Activated CD4-positive, alpha-beta T cell treated with anti-CD3 and anti-CD28 coated beads, Interleukin-2, amount 10 ng/mL, durations not matched to agents 7 days and 5 days (primary cell): ENCODE measurements at regions not wholly inside any gene's neighbourhood (a gene's known extent, or its start where the extent isn't known, plus 50 kb on each side); places are given as distances from the start of the nearest gene placed in this dataset.
"Not testable (repeated sequence)": the region's sequence is repeated elsewhere in the genome, so short reads cannot be mapped to it uniquely, and the experiment has no call there.

Experiments
- CTCF ChIA-PET: fragments of 350-600 bp; sonication (Branson Sonifier 250); formaldehyde crosslinking; loops from one replicate; lab custom pipeline; 2021; ENCODE audit warnings: antibody characterized with exemption; lab: Charles Lee
- POLR2A ChIA-PET: fragments of 350-600 bp; sonication (Branson Sonifier 250); formaldehyde crosslinking; loops from one replicate; lab custom pipeline; 2021; ENCODE audit warnings: antibody characterized with exemption; lab: Charles Lee
- DNase-seq: peaks from one replicate; pipeline ENCODE4 v3.0.0-alpha.2; 2020
- H3K27ac Mint-ChIP-seq: one replicate; pipeline ENCODE4 v1.8.0; 2021; ENCODE audit warnings: mild to moderate bottlenecking, moderate library complexity, mixed read lengths
- H3K27me3 Mint-ChIP-seq: one replicate; pipeline ENCODE4 v1.8.0; 2021; ENCODE audit warnings: mixed read lengths
- H3K36me3 Mint-ChIP-seq: one replicate; pipeline ENCODE4 v1.8.0; 2021; ENCODE audit warnings: low read depth, mixed read lengths
- H3K4me1 Mint-ChIP-seq: one replicate; pipeline ENCODE4 v1.8.0; 2021; ENCODE audit warnings: mixed read lengths
- H3K4me3 Mint-ChIP-seq: one replicate; pipeline ENCODE4 v1.8.0; 2021; ENCODE audit warnings: mild to moderate bottlenecking, moderate library complexity, mixed read lengths
- H3K9me3 Mint-ChIP-seq: one replicate; pipeline ENCODE4 v1.8.0; 2021; ENCODE audit warnings: mixed read lengths

GRCh38 chr5:82734347-82734746, 342.8 kb downstream of the TMEM167A start:
- DNase-seq, result no peak
- Mint-ChIP-seq H3K4me3 (no peak overlapping the region), H3K36me3 (no peaks in the 10 kb centered on the region), H3K27ac (no peak overlapping the region), H3K9me3 (no peaks in the 10 kb centered on the region), H3K27me3 (no peaks in the 10 kb centered on the region), H3K4me1 (peaks cover 1% of the 10 kb centered on the region)
- CTCF ChIA-PET, result no interaction called here
- POLR2A ChIA-PET, result no interaction called here

DNA sequence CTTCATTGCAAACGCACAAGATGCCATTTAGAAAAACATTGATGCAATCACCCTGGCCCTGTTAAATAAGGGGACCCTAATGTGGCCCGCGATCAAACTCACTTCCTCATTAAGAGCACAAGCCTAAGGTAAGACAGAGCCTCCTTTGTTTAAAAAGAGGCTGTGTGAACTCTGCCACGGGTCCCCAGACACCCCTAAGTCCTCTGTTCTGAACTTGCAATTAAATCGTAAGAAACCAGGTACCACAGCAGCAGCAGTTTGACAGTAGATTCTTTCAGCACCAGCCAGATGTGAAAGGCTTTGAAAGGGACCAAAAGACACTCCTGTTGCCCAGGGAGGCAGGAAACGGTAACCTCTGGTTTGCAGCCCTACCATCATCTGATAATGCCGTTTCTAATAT, 346.3 kb downstream of the TMEM167A start:
- no peaks in the 10 kb centered on the region for H3K27me3 Mint-ChIP-seq
- ChIA-PET CTCF (no interaction called here), POLR2A (no interaction called here)
- H3K4me3 Mint-ChIP-seq, result no peak overlapping the region
- peaks cover 1% of the 10 kb centered on the region for H3K4me1 Mint-ChIP-seq
- H3K9me3 Mint-ChIP-seq, result peaks cover 3% of the 10 kb centered on the region
- DNase-seq, result no peak
- H3K36me3 Mint-ChIP-seq, result no peaks in the 10 kb centered on the region
- H3K27ac Mint-ChIP-seq, result no peak overlapping the region

GRCh38 chr5:82728926-82729702, 348.1 kb downstream of the TMEM167A start:
- no peak for DNase-seq
- Mint-ChIP-seq H3K27ac (no peak overlapping the region), H3K27me3 (no peaks in the 10 kb centered on the region), H3K4me1 (no peaks in the 10 kb centered on the region), H3K9me3 (peaks cover 5% of the 10 kb centered on the region), H3K4me3 (no peak overlapping the region), H3K36me3 (no peaks in the 10 kb centered on the region)
- POLR2A ChIA-PET, result interaction anchor here (0.6 kb wide), 1 partner anchor 19 kb away, joined by 5 read pairs; no protein-coding TSS in a partner anchor
- CTCF ChIA-PET, result no interaction called here

GRCh38 chr5:82723168-82723567, 354.0 kb downstream of the TMEM167A start:
- no peaks in the 10 kb centered on the region for H3K36me3 Mint-ChIP-seq
- no peak for DNase-seq
- CTCF ChIA-PET, result no interaction called here
- no peak overlapping the region for H3K4me3 Mint-ChIP-seq
- no peak overlapping the region for H3K27ac Mint-ChIP-seq
- peaks cover 1% of the 10 kb centered on the region for H3K4me1 Mint-ChIP-seq
- peaks cover 1% of the 10 kb centered on the region for H3K27me3 Mint-ChIP-seq
- POLR2A ChIA-PET, result no interaction called here
- peaks cover 5% of the 10 kb centered on the region for H3K9me3 Mint-ChIP-seq

DNA sequence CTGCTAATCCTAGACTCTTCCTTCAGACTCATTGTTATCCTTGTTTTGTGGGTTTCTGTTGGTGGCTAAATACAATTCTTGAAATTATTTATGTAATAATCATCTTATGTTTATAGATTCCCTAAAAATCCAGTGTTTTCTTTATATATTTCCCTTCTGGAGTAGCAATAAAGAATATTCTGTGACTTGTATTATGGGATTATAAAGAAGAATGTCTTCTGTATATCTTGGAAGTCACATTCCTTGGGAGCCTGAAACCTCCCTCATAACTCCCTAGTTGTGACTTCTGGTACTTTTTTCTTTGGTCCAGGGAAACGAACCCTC, 356.1 kb downstream of the TMEM167A start:
- ChIA-PET POLR2A (no interaction called here), CTCF (no interaction called here)
- Mint-ChIP-seq H3K27me3 (peaks cover 1% of the 10 kb centered on the region), H3K27ac (no peak overlapping the region), H3K4me3 (no peak overlapping the region), H3K9me3 (peaks cover 2% of the 10 kb centered on the region), H3K36me3 (no peaks in the 10 kb centered on the region), H3K4me1 (peaks cover 1% of the 10 kb centered on the region)
- DNase-seq, result no peak

DNA sequence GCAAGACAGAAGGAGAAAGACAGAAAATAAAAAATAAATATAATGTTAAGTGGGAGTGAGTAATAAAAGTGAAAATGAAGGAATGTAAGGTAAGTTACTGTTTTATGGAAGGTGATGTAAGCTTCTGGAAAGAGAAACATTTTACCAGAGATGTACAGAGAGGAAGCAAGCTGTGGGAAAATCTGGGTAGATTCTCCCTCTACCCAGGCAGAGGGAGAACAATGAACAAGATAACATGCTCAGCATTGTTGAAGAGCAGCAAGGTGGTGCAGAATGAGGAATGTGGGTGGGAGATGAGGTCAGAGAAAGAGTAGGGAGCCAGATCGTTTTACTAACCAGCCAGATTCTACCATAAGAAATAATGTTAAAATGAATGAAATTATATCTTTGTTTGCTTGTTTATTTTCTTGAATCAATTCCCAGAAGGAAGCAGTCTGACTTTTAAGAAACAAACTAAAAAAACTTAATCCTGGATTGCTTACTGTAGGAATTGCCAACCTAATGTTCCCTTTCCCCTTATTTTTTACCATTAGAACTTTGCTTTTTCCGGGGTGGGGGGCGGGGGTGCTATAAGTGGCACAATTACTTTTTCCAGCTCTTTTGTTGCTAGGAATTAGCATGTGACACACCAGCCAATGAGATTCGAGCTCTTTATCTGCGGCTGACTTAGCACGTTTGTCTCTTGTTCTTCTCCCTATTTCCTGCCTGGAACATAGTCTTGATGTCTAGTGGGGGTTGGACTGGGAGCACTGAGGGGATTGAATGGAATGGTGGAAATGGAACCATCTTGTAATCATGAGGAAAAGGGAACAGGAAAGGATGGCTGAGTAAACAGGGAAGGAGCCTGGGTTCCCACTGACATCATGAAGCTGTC, 356.7 kb downstream of the TMEM167A start:
- ChIA-PET CTCF (no interaction called here), POLR2A (no interaction called here)
- Mint-ChIP-seq H3K36me3 (no peaks in the 10 kb centered on the region), H3K4me1 (peaks cover 1% of the 10 kb centered on the region), H3K27me3 (peaks cover 1% of the 10 kb centered on the region), H3K4me3 (no peak overlapping the region), H3K27ac (no peak overlapping the region), H3K9me3 (no peaks in the 10 kb centered on the region)
- DNase-seq, result no peak

DNA sequence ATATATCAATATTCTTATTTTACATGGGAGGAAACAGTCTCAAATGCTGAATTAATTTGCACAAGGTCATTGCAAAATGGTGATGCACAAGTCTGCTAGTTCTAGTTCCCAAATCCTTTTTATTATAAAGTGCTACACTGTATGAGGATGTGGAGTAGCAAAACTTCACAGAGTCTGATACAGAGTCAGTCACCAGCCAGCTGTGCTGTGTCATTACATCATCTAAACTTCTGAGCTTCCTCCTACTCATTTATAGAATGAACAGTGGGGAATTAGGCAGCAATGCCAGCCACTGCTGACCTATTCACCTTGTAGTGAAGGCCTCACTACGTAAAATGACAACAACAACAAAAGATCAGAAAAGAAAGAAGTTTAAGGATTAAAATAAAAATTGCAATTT, 357.8 kb downstream of the TMEM167A start:
- Mint-ChIP-seq H3K36me3 (no peaks in the 10 kb centered on the region), H3K27me3 (peaks cover 1% of the 10 kb centered on the region)

DNA sequence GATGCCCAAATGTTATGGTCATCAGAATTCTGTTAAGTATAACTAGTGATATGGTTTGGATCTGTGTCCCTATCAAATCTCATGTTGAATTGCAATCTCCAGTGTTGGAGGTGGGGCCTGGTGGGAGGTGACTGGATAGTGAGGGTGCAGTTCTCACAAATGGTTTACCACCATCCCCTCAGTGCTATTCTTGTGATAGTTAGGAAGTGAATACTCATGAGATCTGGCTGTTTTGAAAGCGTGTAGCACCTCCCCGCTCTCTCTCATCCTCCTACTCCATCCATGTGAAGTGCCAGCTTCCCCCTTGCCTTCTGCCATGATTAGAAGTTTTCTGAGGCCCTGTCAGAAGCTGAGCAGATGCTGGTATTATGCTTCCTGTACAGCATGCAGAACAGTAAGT, 359.5 kb downstream of the TMEM167A start:
- H3K27me3 Mint-ChIP-seq, result peaks cover 1% of the 10 kb centered on the region
- H3K4me1 Mint-ChIP-seq, result peaks cover 1% of the 10 kb centered on the region
- CTCF ChIA-PET, result no interaction called here

More for the DNA sequence above, 357.8 kb downstream of the TMEM167A start:
- Mint-ChIP-seq H3K9me3 (no peaks in the 10 kb centered on the region), H3K27ac (no peak overlapping the region), H3K4me1 (peaks cover 1% of the 10 kb centered on the region), H3K4me3 (no peak overlapping the region)
- DNase-seq, result no peak
- ChIA-PET POLR2A (no interaction called here), CTCF (no interaction called here)

GRCh38 chr5:82714732-82715131, 362.5 kb downstream of the TMEM167A start:
- DNase-seq, H3K9me3 Mint-ChIP-seq, H3K27me3 Mint-ChIP-seq, H3K27ac Mint-ChIP-seq, H3K4me3 Mint-ChIP-seq, H3K36me3 Mint-ChIP-seq, H3K4me1 Mint-ChIP-seq, CTCF ChIA-PET: not testable (repeated sequence)
- POLR2A ChIA-PET, result interaction anchor here (0.6 kb wide), 1 partner anchor 1412 kb away, joined by 5 read pairs; no protein-coding TSS in a partner anchor

More for the DNA sequence above, 359.5 kb downstream of the TMEM167A start:
- Mint-ChIP-seq H3K9me3 (no peaks in the 10 kb centered on the region), H3K4me3 (no peak overlapping the region), H3K27ac (no peak overlapping the region), H3K36me3 (no peaks in the 10 kb centered on the region)
- POLR2A ChIA-PET, result no interaction called here
- DNase-seq, result no peak

- no peaks in the 10 kb centered on the region for H3K4me1 Mint-ChIP-seq
- no peak overlapping the region for H3K4me3 Mint-ChIP-seq
Measured at GRCh38 chr5:82713811-82714210, 363.4 kb downstream of the TMEM167A start.

DNA sequence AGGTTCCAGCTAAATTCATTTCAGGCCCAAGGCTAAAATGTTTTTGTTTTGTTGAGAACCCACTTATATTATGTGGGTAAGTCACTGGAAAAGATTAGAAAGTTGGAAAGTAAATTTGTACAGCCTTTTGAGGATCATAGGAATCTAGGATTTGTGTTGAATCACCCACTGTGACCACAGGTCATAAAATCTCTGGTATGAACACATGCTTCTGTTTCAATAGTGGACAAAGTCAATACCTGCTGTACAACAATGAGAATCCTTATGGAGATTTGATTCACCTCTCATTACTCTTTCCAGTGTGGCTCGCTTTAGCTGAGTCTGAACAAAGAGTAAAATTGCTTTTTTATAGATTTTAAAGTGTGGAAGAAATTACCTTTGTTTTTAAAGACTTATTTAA, 369.5 kb downstream of the TMEM167A start:
- no peaks in the 10 kb centered on the region for H3K36me3 Mint-ChIP-seq
- ChIA-PET CTCF (no interaction called here), POLR2A (no interaction called here)
- no peak for DNase-seq
- H3K4me1 Mint-ChIP-seq, result no peaks in the 10 kb centered on the region
- no peak overlapping the region for H3K27ac Mint-ChIP-seq
- H3K9me3 Mint-ChIP-seq, result peaks cover 4% of the 10 kb centered on the region
- H3K4me3 Mint-ChIP-seq, result no peak overlapping the region
- peaks cover 7% of the 10 kb centered on the region for H3K27me3 Mint-ChIP-seq

More at GRCh38 chr5:82713811-82714210, 363.4 kb downstream of the TMEM167A start:
- Mint-ChIP-seq H3K9me3 (no peaks in the 10 kb centered on the region), H3K27ac (no peak overlapping the region), H3K36me3 (no peaks in the 10 kb centered on the region), H3K27me3 (no peaks in the 10 kb centered on the region)
- POLR2A ChIA-PET, result no interaction called here
- CTCF ChIA-PET, result no interaction called here
- no peak for DNase-seq

DNA sequence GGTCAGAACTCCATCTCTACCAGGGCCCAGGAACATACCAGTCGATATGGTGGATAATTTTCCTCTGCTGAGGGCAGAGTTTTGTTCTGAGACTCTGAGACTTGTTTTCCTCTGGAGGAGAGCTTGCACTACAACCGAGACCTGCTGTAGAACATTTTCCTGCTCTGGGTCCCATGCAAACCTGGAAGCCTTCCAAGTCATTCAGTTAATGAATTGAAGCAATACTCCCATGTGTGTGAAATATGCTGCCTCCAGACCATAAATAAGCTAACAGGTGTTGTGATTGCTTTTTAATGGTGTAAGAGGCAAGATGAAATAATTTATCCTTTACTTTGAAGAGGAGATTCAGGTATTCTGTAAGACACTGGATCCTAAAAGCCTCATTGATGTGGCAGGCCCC, 372.8 kb downstream of the TMEM167A start:
- DNase-seq, result no peak
- Mint-ChIP-seq H3K36me3 (no peaks in the 10 kb centered on the region), H3K4me3 (no peak overlapping the region), H3K27me3 (peaks cover 16% of the 10 kb centered on the region), H3K9me3 (peaks cover 4% of the 10 kb centered on the region), H3K4me1 (no peaks in the 10 kb centered on the region), H3K27ac (no peak overlapping the region)
- ChIA-PET CTCF (interaction anchor here (0.5 kb wide), 1 partner anchor 31 kb away, joined by 3 read pairs; no protein-coding TSS in a partner anchor), POLR2A (no interaction called here)

DNA sequence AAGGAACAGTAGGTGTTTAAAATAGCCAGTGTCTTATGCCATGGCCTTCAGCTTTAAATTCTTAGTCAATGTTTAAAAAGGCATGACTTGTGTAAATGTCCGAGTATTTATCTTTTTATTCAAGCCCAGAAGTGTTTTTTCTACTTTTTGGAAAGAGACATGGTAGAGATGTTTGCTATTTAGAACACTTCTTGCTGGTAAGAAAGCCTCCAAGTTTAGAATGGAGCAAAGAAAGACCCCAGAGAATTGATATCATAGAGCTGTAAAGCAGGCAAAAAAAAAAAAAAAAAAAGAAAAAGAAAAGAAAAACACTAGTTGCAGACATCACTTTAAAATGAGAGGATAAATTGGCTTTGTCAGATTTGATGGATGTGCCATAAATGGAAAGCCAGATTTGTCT, 375.1 kb downstream of the TMEM167A start:
- no peak for DNase-seq
- peaks cover 4% of the 10 kb centered on the region for H3K9me3 Mint-ChIP-seq
- no peaks in the 10 kb centered on the region for H3K36me3 Mint-ChIP-seq
- no peak overlapping the region for H3K27ac Mint-ChIP-seq
- CTCF ChIA-PET, result no interaction called here
- no peaks in the 10 kb centered on the region for H3K4me1 Mint-ChIP-seq
- POLR2A ChIA-PET, result no interaction called here
- no peak overlapping the region for H3K4me3 Mint-ChIP-seq
- peaks cover 13% of the 10 kb centered on the region for H3K27me3 Mint-ChIP-seq
